B cell (primary cell): ENCODE measurements at regions not wholly inside any gene's neighbourhood (a gene's known extent, or its start where the extent isn't known, plus 50 kb on each side); places are given as distances from the start of the nearest gene placed in this dataset.

ENCODE experiments used
- ATAC-seq: fragments of 200-7000 bp; cut with Tn5 transposase; one replicate; pipeline ENCODE4 v1.10.0; 2021; ENCODE audit warnings: low read depth, mild to moderate bottlenecking, moderate number of reproducible peaks, moderate library complexity
- CTCF ChIA-PET: fragments of 350-600 bp; sonication (Branson Sonifier 250); formaldehyde crosslinking; loops from one replicate; lab custom pipeline; 2021; ENCODE audit warnings: antibody characterized with exemption, inconsistent platforms; lab: Charles Lee
- POLR2A ChIA-PET: fragments of 350-600 bp; sonication (Branson Sonifier 250); formaldehyde crosslinking; loops from one replicate; lab custom pipeline; 2021; ENCODE audit warnings: antibody characterized with exemption; lab: Charles Lee
- DNase-seq: peaks from one replicate; pipeline ENCODE4 v3.0.0; 2013
- H2AFZ ChIP-seq: 2 replicates; pipeline ENCODE4 v1.6.1; 2012; ENCODE audit warnings: mild to moderate bottlenecking, low read depth, low read length; ENCODE audit not compliant: insufficient read depth, poor library complexity, severe bottlenecking
- H3K27ac ChIP-seq, 2 donors: 1 replicate in 1 of 2; 2 replicates in 1 of 2; pipeline ENCODE4 v1.5.1; 2012 to 2013; ENCODE audit warnings: low read length in 2 of 2, mild to moderate bottlenecking in 2 of 2, moderate library complexity in 1 of 2
- H3K27me3 ChIP-seq, 4 experiments: fragments of 200-600 bp in 1 of 4; sonication (generic) in 1 of 4; replicated peaks in 1 of 4; 1 replicate in 2 of 4; 2 replicates in 2 of 4; pipeline versions ENCODE4 v1.6.1 to v1.7.0; 2013 to 2016; ENCODE audit warnings: low read length in 3 of 4, mild to moderate bottlenecking in 2 of 4, mixed read lengths in 1 of 4, moderate library complexity in 1 of 4; ENCODE audit not compliant: insufficient read depth in 4 of 4, control insufficient read depth in 3 of 4; ENCODE audit errors: control extremely low read depth in 1 of 4
- H3K36me3 ChIP-seq, 2 experiments: replicated peaks in 1 of 2; 1 replicate in 1 of 2; 2 replicates in 1 of 2; pipeline versions ENCODE4 v1.6.1 to v1.7.1; 2013; ENCODE audit warnings: low read length in 1 of 2; ENCODE audit not compliant: insufficient read depth in 2 of 2, control insufficient read depth in 1 of 2; ENCODE audit errors: control extremely low read depth in 1 of 2, extremely low read depth in 1 of 2
- H3K4me1 ChIP-seq, 2 donors: fragments of 200-600 bp in 1 of 2; sonication (generic) in 1 of 2; 1 replicate in 1 of 2; 2 replicates in 1 of 2; pipeline versions ENCODE4 v1.5.1 to v1.6.1; 2013 to 2017; ENCODE audit warnings: low read length in 2 of 2; ENCODE audit not compliant: control insufficient read depth in 2 of 2, insufficient read depth in 2 of 2
- H3K4me2 ChIP-seq: replicated peaks from 2 replicates; pipeline ENCODE3; 2012; ENCODE audit warnings: mild to moderate bottlenecking, low read depth, low read length; ENCODE audit not compliant: poor library complexity, severe bottlenecking
- H3K4me3 ChIP-seq, 5 experiments: fragments of 200-600 bp in 1 of 5; sonication (generic) in 1 of 5; 1 replicate in 3 of 5; 2 replicates in 2 of 5; pipeline versions ENCODE4 v1.5.1 to v1.7.0; 2011 to 2016; ENCODE audit warnings: low read length in 4 of 5, mild to moderate bottlenecking in 4 of 5, low read depth in 2 of 5, control low read depth in 1 of 5, moderate library complexity in 1 of 5; ENCODE audit not compliant: insufficient read depth in 1 of 5; ENCODE audit errors: control extremely low read depth in 1 of 5, extremely low read depth in 1 of 5
- H3K79me2 ChIP-seq: fragments of 200-600 bp; sonication (generic); one replicate; pipeline ENCODE4 v1.6.0; 2016; ENCODE audit warnings: low read length; ENCODE audit not compliant: control insufficient read depth, insufficient read depth
- H3K9ac ChIP-seq: fragments of 200-600 bp; sonication (generic); 2 replicates; pipeline ENCODE4 v1.6.1; 2017; ENCODE audit warnings: mild to moderate bottlenecking, low read length, moderate library complexity
- H3K9me3 ChIP-seq, 3 donors: one replicate each; pipeline versions ENCODE4 v1.6.1 to v1.7.1; 2013; ENCODE audit warnings: low read length in 2 of 3; ENCODE audit not compliant: control insufficient read depth in 2 of 3, insufficient read depth in 1 of 3; ENCODE audit errors: control extremely low read depth in 1 of 3
- H4K20me1 ChIP-seq: 2 replicates; pipeline ENCODE4 v1.6.0; 2012; ENCODE audit warnings: mild to moderate bottlenecking, low read length; ENCODE audit not compliant: insufficient read depth, control insufficient read depth, poor library complexity, severe bottlenecking
- H3K27ac Mint-ChIP-seq: one replicate; pipeline ENCODE4 v1.8.0; 2021; ENCODE audit warnings: mixed read lengths
- H3K27me3 Mint-ChIP-seq: one replicate; pipeline ENCODE4 v1.8.0; 2021; ENCODE audit warnings: mixed read lengths
- H3K4me1 Mint-ChIP-seq: one replicate; pipeline ENCODE4 v1.8.0; 2021; ENCODE audit warnings: mixed read lengths
- H3K4me3 Mint-ChIP-seq: one replicate; pipeline ENCODE4 v1.8.0; 2021; ENCODE audit warnings: mixed read lengths
- H3K9me3 Mint-ChIP-seq: one replicate; pipeline ENCODE4 v1.8.0; 2022; ENCODE audit warnings: mixed read lengths; ENCODE audit not compliant: insufficient read depth
- CTCF ChIP-seq: fragments of 200-600 bp; IDR thresholded peaks from one replicate; pipeline ENCODE4 v1.8.0; 2022; ENCODE audit warnings: antibody characterized with exemption, mild to moderate bottlenecking
- EZH2 ChIP-seq: IDR thresholded peaks from 2 replicates; pipeline ENCODE4 v1.6.1; 2012; ENCODE audit warnings: borderline replicate concordance, low read depth, mild to moderate bottlenecking, moderate library complexity, low read length; ENCODE audit not compliant: insufficient read depth, poor library complexity, severe bottlenecking
- WGBS: methylation state at CpG from one replicate; pipeline ENCODE4 v1.1.5; 2013; ENCODE audit warnings: missing lambda C conversion rate; ENCODE audit not compliant: insufficient coverage; 5-methylcytosine and 5-hydroxymethylcytosine counted together
- intact Hi-C: fragments of 100-400 bp; cut with micrococcal nuclease; formaldehyde crosslinking; loops from one replicate; pipeline ENCODE4 v1.10.0; 2022

GRCh38 chr3:28765194-28765593, 416.6 kb upstream of the AZI2 start:
- H2AFZ ChIP-seq, result no peak overlapping the region
- no peak overlapping the region for H3K9ac ChIP-seq
- H3K4me2 ChIP-seq, result no peak overlapping the region
- no peak overlapping the region for H3K4me3 Mint-ChIP-seq
- no peak overlapping the region for H3K27ac Mint-ChIP-seq
- H3K27me3 ChIP-seq, result no peaks in the 10 kb centered on the region
- no peaks in the 10 kb centered on the region for H3K36me3 ChIP-seq
- no peaks in the 10 kb centered on the region for H3K4me1 ChIP-seq
- POLR2A ChIA-PET, result no interaction called here
- DNase-seq, result no peak
- no peaks in the 10 kb centered on the region for H3K79me2 ChIP-seq
- no CpG with 5 or more reads among the region's 1 CpG for whole genome bisulfite sequencing
- intact Hi-C loops, result no loop called here
- H3K4me1 Mint-ChIP-seq, result no peaks in the 10 kb centered on the region
- no peaks in the 10 kb centered on the region for H3K27me3 Mint-ChIP-seq
- TF ChIP-seq EZH2 (no peak), CTCF (no peak)
- H3K4me3 ChIP-seq, result no peak overlapping the region
- H3K9me3 ChIP-seq, result no peaks in the 10 kb centered on the region
- no peaks in the 10 kb centered on the region for H4K20me1 ChIP-seq
- no peaks in the 10 kb centered on the region for H3K9me3 Mint-ChIP-seq
- H3K27ac ChIP-seq, result no peak overlapping the region
- ATAC-seq, result no peak
- CTCF ChIA-PET, result no interaction called here

GRCh38 chr3:28768439-28768838, 419.8 kb upstream of the AZI2 start:
- Mint-ChIP-seq H3K4me3 (no peak overlapping the region), H3K4me1 (no peaks in the 10 kb centered on the region), H3K9me3 (peaks cover 6% of the 10 kb centered on the region), H3K27ac (no peak overlapping the region), H3K27me3 (no peaks in the 10 kb centered on the region)
- Histone ChIP-seq H3K4me1 (no peaks in the 10 kb centered on the region), H3K4me3 (no peak overlapping the region), H3K9me3 (peaks cover 0 to 13% (median 3%) of the 10 kb centered on the region in 3 donors), H4K20me1 (no peaks in the 10 kb centered on the region), H3K9ac (no peak overlapping the region), H3K36me3 (no peaks in the 10 kb centered on the region), H3K27me3 (no peaks in the 10 kb centered on the region), H3K27ac (no peak overlapping the region), H3K4me2 (no peak overlapping the region), H3K79me2 (no peaks in the 10 kb centered on the region), H2AFZ (no peak overlapping the region)
- WGBS, result no CpG with 5 or more reads among the region's 1 CpG
- POLR2A ChIA-PET, result no interaction called here
- intact Hi-C loops, result no loop called here
- no peak for TF ChIP-seq CTCF
- no peak for TF ChIP-seq EZH2
- CTCF ChIA-PET, result no interaction called here
- DNase-seq (no peak), ATAC-seq (no peak)
